ENCODE measurements at regions not wholly inside any gene's neighbourhood (a gene's known extent, or its start where the extent isn't known, plus 50 kb on each side); places are given as distances from the start of the nearest gene placed in this dataset.

- TF ChIP-seq EZH2phosphoT487 (IDR thresholded peaks at IDR 0.05; ENCODE audit: insufficient read depth, low read depth) (no peak), EZH2 (IDR thresholded peaks at IDR 0.05; ENCODE audit: insufficient read depth, poor library complexity, severe bottlenecking) (no peak)
Measured at GRCh38 chr6:163892824-163893561, 478.5 kb downstream of the QKI start.
